GM18502 (cell line): ENCODE measurements at regions not wholly inside any gene's neighbourhood (a gene's known extent, or its start where the extent isn't known, plus 50 kb on each side); places are given as distances from the start of the nearest gene placed in this dataset.
A peak's percentile ranks its signal among the peaks of the same experiment; 100 is the strongest.
"Not testable (repeated sequence)": the region's sequence is repeated elsewhere in the genome, so short reads cannot be mapped to it uniquely, and the experiment has no call there.

Source experiments
- ATAC-seq: cut with Tn5 transposase; IDR thresholded peaks from one replicate; pipeline ENCODE4 v1.9.1; 2021; ENCODE audit warnings: mild to moderate bottlenecking; ENCODE audit not compliant: unreplicated experiment, poor library complexity

DNA sequence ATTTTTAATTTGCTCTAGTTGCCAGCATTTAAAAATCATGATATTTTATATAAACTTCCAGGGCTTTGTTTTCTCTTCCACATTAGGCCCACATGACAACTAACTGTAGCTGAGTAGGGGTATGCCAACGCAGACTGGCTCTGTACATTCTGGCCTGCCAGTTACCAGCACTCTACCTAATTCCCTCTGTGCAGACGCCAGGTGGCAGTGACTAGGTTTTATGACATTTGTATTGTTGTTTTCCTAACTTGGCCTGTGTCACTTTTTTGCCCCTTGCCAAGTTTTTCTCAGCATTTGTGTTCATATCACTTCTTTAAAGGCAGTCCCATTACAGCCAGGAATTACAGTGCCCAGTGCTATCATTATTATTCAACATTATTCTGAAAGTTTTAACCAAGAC lies 347.5 kb downstream of the NKX6-1 start:
- no peak for ATAC-seq

DNA sequence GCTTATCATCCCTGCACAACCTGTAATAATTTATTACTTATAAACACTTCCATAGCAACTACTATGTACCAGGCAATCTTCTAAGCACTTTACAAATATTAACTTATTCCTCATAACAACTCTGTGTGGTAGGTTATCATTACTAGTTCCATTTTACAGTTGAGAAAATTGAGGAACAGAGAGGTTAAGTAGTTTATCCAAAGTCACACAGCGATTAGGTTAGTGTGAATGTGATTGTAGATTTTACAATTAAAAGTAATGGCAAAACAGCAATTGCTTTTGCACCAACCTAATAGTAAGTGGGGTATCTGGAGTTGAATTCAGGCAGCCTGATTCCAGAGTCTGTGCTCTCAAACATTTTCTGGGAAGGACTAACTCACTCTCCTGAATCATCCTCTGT lies 348.9 kb downstream of the NKX6-1 start:
- ATAC-seq, result no peak

DNA sequence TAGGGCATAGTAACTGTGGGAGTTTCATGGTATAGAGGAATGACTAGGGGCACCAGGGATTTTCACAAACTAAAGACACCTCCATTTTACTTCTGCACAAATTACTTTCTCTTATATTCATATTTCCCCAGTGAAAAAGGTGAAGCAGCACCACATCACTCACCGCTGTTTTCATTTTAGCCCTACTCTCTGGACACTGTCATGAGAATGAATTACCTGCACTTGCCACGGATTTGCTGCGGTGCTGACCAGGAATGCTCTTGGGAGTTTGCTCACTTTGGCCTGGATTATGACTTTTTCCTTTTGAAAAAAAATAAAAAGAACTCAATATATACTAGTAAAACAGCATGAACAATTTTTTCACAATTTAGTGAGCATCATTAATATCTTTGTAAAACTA lies 351.3 kb downstream of the NKX6-1 start:
- no peak for ATAC-seq

DNA sequence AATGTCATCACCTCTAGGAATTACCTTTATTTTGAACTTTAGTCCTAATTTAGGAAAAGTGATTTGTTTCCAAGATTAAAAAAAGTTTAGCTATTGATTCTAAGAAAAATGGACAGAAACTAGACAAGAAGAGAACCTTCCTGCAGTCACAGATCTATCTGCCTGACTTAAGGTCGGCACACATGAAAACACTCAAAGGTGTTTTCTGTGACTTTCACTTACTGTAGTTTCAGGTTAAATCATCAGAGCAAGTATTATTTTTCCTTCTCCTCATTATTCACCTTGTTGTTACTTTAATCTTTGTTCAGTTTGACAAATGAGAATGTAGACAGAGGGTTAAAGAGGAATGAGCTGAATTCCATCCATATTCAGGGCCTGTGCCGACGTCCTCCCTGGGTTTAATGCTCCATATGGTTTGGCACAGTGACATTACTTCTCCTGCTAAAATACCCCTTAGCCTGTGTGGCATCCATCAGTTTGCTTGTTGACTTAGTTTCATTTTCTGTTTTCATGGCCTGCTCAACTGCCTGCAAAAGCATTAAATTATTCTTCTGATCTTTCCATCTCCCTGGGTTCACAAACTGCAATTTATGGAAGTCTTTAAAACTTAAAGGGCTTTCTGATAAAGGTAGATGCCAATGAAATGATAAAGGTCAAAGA lies 352.7 kb downstream of the NKX6-1 start:
- ATAC-seq, result peak; percentile 74

DNA sequence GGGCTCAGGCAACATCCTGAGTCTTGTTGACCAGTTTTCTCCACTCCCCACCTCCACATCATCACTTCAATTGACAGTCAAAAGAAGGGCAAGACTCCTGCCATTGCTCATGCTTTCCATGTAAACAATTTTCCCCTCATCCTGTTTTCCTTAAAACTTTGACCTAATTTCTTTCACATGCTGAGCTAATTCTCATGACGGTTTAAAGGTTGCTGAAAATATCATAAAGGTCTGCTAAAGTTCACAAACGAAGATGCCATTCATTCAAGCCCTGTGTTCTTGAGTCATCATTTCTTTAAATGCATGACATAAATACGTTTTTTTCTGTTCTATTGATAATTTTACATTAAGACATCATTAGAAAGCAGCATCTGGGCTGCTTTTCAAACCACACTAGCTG lies 353.9 kb downstream of the NKX6-1 start:
- no peak for ATAC-seq

- not testable (repeated sequence) for ATAC-seq
These were observed 372.2 kb downstream of the NKX6-1 start for GRCh38 chr4:84126911-84127310.

DNA sequence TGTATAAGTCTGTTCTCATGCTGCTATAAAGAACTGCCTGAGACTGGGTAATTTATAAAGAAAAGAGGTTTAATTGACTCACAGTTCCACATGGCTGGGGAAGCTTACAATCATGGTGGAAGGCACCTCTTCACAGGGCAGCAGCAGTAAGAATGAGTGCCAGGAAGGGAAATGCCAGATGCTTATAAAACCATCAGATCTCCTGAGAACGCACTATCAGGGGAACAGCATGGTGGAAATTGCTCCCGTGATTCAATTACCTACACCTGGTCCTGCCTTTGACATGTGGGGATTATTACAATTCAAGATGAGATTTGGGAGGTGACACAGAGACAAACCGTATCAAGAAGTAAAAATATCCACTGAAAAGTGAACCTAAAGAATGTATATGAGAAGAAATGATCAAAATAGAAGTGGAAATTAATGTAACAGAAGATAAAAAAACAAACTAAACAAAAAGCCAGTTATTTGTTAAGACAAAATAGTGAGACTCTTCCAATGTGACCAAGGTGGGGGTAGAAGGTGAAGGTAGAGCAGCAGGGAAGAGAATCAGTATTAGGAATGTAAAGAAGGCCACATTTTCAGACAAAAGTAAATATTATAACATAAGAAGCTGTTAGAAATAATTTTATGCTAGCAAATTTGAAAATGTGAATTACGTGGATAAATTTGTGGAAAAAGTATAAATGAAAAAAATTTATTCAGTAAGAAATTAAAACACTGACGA lies 372.9 kb downstream of the NKX6-1 start:
- ATAC-seq, result no peak

DNA sequence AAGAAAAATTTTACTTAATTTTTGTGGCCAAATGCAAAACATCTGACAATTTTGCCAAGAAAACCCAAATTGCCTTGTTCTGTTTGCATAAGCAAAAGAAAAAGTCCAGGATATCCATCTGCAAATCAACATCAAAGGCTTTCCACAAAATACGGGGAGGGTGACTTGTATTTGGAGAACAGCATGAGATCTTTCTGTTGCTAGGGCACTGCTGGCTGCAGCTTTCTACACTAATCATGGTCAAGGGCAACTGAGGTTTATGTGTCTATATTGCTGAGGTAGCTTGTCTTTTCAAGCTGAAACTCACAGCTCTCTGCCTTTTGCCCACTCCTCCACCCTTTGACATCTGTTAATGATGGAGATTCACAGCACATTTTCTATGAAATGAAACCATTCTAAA lies 389.1 kb downstream of the NKX6-1 start:
- no peak for ATAC-seq

- ATAC-seq, result not testable (repeated sequence)
These were observed 397.2 kb downstream of the NKX6-1 start for GRCh38 chr4:84101653-84102625.

DNA sequence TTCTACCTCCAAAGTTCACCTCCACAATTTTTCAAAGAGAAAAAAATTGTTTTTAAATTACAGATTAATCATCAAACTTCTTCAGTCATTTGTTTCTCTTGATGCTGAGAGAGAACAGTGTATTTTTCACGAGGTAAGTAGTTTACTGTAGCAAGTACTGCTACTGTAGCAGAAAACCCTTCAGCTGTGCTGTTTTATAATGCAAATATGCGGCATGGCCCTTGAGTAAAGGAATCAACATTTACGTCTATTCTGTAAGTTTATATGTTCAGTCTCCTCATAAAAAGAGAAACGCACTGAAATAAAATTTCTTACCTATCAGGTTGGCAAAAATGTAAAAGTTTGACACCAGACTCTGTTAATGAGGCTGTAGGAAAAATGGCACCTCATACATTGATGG lies 399.0 kb downstream of the NKX6-1 start:
- no peak for ATAC-seq

DNA sequence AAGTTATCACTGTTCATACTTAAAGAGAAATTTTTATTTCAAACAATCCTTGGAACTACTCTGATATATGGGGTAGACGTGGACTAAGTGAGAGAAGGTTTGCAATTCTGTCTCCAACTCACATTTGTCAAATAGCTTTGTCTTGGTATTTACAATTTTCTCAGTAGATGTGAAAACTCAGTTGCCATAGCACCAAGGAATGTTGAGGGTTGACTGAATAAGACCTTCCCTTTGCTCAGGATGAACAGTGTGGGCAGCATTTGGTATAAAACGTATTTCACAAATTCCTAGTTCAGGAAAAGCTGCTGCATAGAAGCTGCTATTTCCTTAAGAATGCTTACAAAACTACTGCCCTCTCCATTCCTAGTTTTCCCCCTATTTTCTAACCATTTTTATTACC lies 399.5 kb downstream of the NKX6-1 start:
- ATAC-seq, result no peak

DNA sequence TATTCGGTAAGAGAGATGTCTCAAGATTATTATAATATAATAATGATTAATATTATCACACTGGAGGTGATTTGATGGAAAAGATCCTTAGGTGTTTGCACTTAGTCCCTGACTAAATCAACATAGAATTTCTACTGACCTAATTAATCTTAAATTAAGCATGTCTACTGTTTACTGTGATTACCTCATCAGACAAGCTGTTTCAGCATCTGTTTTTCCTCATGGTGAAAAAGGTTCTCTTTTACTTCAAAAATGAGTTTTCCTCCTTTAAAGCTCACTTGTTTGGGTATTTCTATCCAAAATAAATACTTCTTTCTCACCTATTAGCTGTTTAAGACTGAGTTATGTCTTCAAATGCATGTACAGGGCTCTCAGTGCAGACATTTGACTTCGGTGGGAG lies 407.8 kb downstream of the NKX6-1 start:
- no peak for ATAC-seq

- no peak for ATAC-seq
These were observed 409.2 kb downstream of the NKX6-1 start for GRCh38 chr4:84089652-84090437.

- ATAC-seq, result no peak
These were observed 413.1 kb downstream of the NKX6-1 start for GRCh38 chr4:84085986-84086385.

DNA sequence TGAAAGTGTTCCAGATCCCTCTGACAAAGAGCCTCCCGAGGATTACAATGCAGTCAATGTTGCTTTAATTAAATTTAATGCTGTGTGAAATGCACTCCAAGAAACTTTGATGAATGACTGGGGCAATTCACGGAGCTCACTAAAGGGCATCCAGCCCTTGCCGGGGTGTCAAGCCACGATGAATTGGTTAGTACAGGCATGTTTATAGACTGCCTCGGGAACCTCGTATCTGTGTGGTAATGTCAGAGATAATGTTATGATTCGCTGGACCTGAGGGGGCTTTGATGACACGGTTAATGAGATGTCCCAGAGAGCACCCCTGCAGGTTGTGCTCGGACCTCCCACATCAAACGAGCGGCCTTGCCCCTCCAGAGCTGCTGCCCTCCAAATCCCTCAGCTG lies 428.8 kb downstream of the NKX6-1 start:
- no peak for ATAC-seq

DNA sequence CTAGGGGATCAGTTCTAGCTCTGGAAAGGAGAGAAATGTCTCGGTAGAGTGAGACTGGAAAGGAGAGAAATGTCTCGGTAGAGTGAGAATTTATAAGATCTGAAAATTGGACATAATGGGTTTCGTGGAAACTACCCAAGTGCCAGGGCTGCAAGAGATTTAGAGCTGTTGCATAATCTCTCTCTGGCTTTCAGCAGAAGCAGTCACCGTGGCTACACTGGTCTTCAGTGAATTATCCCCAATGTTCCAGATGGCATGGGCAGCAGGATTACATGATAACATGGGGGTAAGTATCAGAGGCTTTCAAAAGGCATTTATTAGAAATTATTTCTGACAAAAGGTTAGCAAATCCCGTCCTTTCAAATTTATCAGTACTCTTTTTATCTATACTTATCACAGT lies 435.5 kb downstream of the NKX6-1 start:
- no peak for ATAC-seq

GRCh38 chr4:84058201-84058600 lies 440.9 kb downstream of the NKX6-1 start:
- ATAC-seq, result no peak

- ATAC-seq, result no peak
These were observed 447.5 kb downstream of the NKX6-1 start for GRCh38 chr4:84051639-84052038.

DNA sequence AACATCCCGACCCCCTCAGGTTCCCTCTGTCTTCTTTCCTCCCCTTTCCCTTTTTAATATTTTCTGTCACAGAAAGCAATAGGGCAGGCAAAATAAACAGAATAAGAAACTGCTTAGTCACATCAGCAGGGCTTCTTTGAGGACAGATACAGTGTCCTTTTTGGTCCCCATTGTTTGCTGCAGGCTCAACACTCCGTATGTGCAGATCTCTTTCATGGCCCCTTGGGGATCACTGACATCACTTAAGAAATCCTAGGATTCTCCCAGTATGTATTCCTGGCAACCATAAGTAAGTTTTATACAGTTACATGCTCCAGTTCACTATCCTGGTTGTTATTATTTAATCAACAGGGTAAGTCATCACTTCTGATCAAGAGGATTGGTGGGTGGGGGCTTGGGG lies 448.0 kb downstream of the NKX6-1 start:
- ATAC-seq, result no peak

- no peak for ATAC-seq
These were observed 449.1 kb downstream of the NKX6-1 start for GRCh38 chr4:84050015-84050414.
